Right renal cortex interstitium (tissue), 3 donors: ENCODE measurements at regions not wholly inside any gene's neighbourhood (a gene's known extent, or its start where the extent isn't known, plus 50 kb on each side); places are given as distances from the start of the nearest gene placed in this dataset.
"Not testable (repeated sequence)": the region's sequence is repeated elsewhere in the genome, so short reads cannot be mapped to it uniquely, and the experiment has no call there.

ENCODE experiments used
- DNase-seq, 3 donors: peaks; one replicate each; pipeline ENCODE4 v3.0.0-alpha.2; 2013; ENCODE audit warnings: low read depth in 3 of 3, low spot score in 2 of 3

- DNase-seq: no peak
Observed at GRCh38 chr6:157727629-157728182, 95.3 kb upstream of the SNX9 start.

GRCh38 chr6:157728183-157728881 lies 94.7 kb upstream of the SNX9 start:
- no peak for DNase-seq

GRCh38 chr6:157731221-157731620 lies 91.8 kb upstream of the SNX9 start:
- DNase-seq: no peak

- DNase-seq: no peak
Observed at GRCh38 chr6:157732007-157732406, 91.0 kb upstream of the SNX9 start.

- DNase-seq: no peak
Observed at GRCh38 chr6:157732416-157733161, 90.5 kb upstream of the SNX9 start.

- not testable (repeated sequence) for DNase-seq
Observed at GRCh38 chr6:157736555-157736954, 86.5 kb upstream of the SNX9 start.

- no peak for DNase-seq
Observed at GRCh38 chr6:157741321-157741947, 81.6 kb upstream of the SNX9 start.

GRCh38 chr6:157741948-157742556 lies 81.0 kb upstream of the SNX9 start:
- no peak for DNase-seq

- DNase-seq: no peak
Observed at GRCh38 chr6:157744102-157744601, 78.9 kb upstream of the SNX9 start.

GRCh38 chr6:157746897-157747296 lies 76.1 kb upstream of the SNX9 start:
- no peak for DNase-seq

- DNase-seq: no peak
Observed at GRCh38 chr6:157747370-157747769, 75.7 kb upstream of the SNX9 start.

- DNase-seq: no peak
Observed at GRCh38 chr6:157748839-157749571, 74.0 kb upstream of the SNX9 start.

- not testable (repeated sequence) for DNase-seq
Observed at GRCh38 chr6:157750973-157751372, 72.1 kb upstream of the SNX9 start.

- DNase-seq: no peak
Observed at GRCh38 chr6:157751547-157752200, 71.4 kb upstream of the SNX9 start.

- DNase-seq: not testable (repeated sequence)
Observed at GRCh38 chr6:157752879-157753278, 70.2 kb upstream of the SNX9 start.

- DNase-seq: no peak
Observed at GRCh38 chr6:157753291-157753690, 69.8 kb upstream of the SNX9 start.

GRCh38 chr6:157753801-157754200 lies 69.2 kb upstream of the SNX9 start:
- not testable (repeated sequence) for DNase-seq

GRCh38 chr6:157754351-157754750 lies 68.7 kb upstream of the SNX9 start:
- no peak for DNase-seq

- DNase-seq: no peak
Observed at GRCh38 chr6:157755032-157755745, 67.9 kb upstream of the SNX9 start.
